SK-N-SH (cell line): ENCODE measurements at regions not wholly inside any gene's neighbourhood (a gene's known extent, or its start where the extent isn't known, plus 50 kb on each side); places are given as distances from the start of the nearest gene placed in this dataset.

ENCODE experiments used
- CTCF ChIA-PET: fragments of 300-600, 350-600 bp; formaldehyde crosslinking; extraction: SDS; loops from one replicate; lab custom pipeline; 2021; lab: Yijun Ruan, JAX
- POLR2A ChIA-PET: fragments of 350-600 bp; sonication (Branson Sonifier 250); formaldehyde crosslinking; extraction: SDS; loops from one replicate; lab custom pipeline; 2020; ENCODE audit warnings: antibody characterized with exemption, inconsistent platforms; lab: Yijun Ruan, JAX
- DNase-seq: peaks from one replicate; pipeline ENCODE4 v3.0.0; 2012
- H2AFZ ChIP-seq: fragments of 200-600 bp; sonication (generic); 2 replicates; pipeline ENCODE4 v1.8.1; 2016; ENCODE audit warnings: antibody characterized with exemption, mild to moderate bottlenecking, low read depth
- H3F3A ChIP-seq: fragments of 200-600 bp; sonication (generic); replicated peaks from 2 replicates; pipeline ENCODE3; 2016; ENCODE audit warnings: antibody characterized with exemption, mild to moderate bottlenecking; ENCODE audit not compliant: insufficient read depth
- H3K27ac ChIP-seq, 2 experiments: fragments of 200-500 bp in 1 of 2; fragments of 200-600 bp in 1 of 2; sonication (Bioruptor generic) in 1 of 2; sonication (generic), shearing (Covaris generic) in 1 of 2; 2 replicates each; pipeline versions ENCODE4 v1.5.1 to v1.6.1; 2014 to 2016; ENCODE audit warnings: low read depth in 2 of 2, inconsistent platforms in 1 of 2, low read length in 1 of 2, mild to moderate bottlenecking in 1 of 2, mixed read lengths in 1 of 2
- H3K27me3 ChIP-seq: fragments of 200-600 bp; sonication (generic), shearing (Covaris generic); 2 replicates; pipeline ENCODE4 v1.6.1; 2016; ENCODE audit warnings: mixed run types; ENCODE audit not compliant: insufficient read depth
- H3K36me3 ChIP-seq, 2 experiments: fragments of 200-500 bp in 1 of 2; fragments of 200-600 bp in 1 of 2; sonication (Bioruptor generic) in 1 of 2; sonication (generic) in 1 of 2; replicated peaks in 1 of 2; 2 replicates each; pipeline versions ENCODE3 to v1.5.1; 2014 to 2016; ENCODE audit warnings: low read length in 1 of 2, mild to moderate bottlenecking in 1 of 2; ENCODE audit not compliant: insufficient read depth in 2 of 2, control insufficient read depth in 1 of 2
- H3K4me1 ChIP-seq, 2 experiments: fragments of 200-500 bp in 1 of 2; fragments of 200-600 bp in 1 of 2; sonication (Bioruptor generic) in 1 of 2; sonication (generic), shearing (Covaris generic) in 1 of 2; 2 replicates each; pipeline versions ENCODE4 v1.5.1 to v1.6.1; 2014 to 2016; ENCODE audit warnings: low read depth in 1 of 2, low read length in 1 of 2, mixed run types in 1 of 2; ENCODE audit not compliant: insufficient read depth in 2 of 2, control insufficient read depth in 1 of 2
- H3K4me2 ChIP-seq: fragments of 200-600 bp; sonication (generic), shearing (Covaris generic); 2 replicates; pipeline ENCODE4 v1.6.1; 2017; ENCODE audit warnings: mixed run types
- H3K4me3 ChIP-seq, 2 experiments: fragments of 200-500 bp in 1 of 2; fragments of 200-600 bp in 1 of 2; sonication (Bioruptor generic) in 1 of 2; sonication (generic), shearing (Covaris generic) in 1 of 2; 2 replicates each; pipeline versions ENCODE4 v1.5.1 to v1.8.1; 2014 to 2016; ENCODE audit warnings: low read depth in 2 of 2, inconsistent platforms in 1 of 2, low read length in 1 of 2, mild to moderate bottlenecking in 1 of 2, mixed read lengths in 1 of 2, moderate library complexity in 1 of 2
- H3K79me2 ChIP-seq: fragments of 200-600 bp; sonication (generic); 2 replicates; pipeline ENCODE4 v1.8.1; 2017; ENCODE audit warnings: mild to moderate bottlenecking; ENCODE audit not compliant: insufficient read depth
- H3K9ac ChIP-seq: fragments of 200-600 bp; sonication (generic); 2 replicates; pipeline ENCODE4 v1.6.1; 2017; ENCODE audit warnings: mixed run types
- H3K9me2 ChIP-seq: fragments of 200-600 bp; sonication (generic); 2 replicates; pipeline ENCODE4 v1.6.1; 2017; ENCODE audit warnings: mixed run types
- H3K9me3 ChIP-seq: fragments of 200-600 bp; sonication (generic); 2 replicates; pipeline ENCODE4 v1.6.1; 2017; ENCODE audit warnings: mixed run types, mild to moderate bottlenecking, moderate library complexity
- H4K20me1 ChIP-seq: fragments of 200-600 bp; sonication (generic); 2 replicates; pipeline ENCODE4 v1.6.1; 2017; ENCODE audit warnings: mild to moderate bottlenecking, mixed run types; ENCODE audit not compliant: insufficient read depth
- ELF1 ChIP-seq: IDR thresholded peaks from 2 replicates; pipeline ENCODE4 v1.4.0; 2012
- EP300 ChIP-seq, 2 experiments: IDR thresholded peaks; 2 replicates each; pipeline versions ENCODE4 v1.4.0 to v1.6.1; 2012; ENCODE audit warnings: borderline replicate concordance in 1 of 2, low read depth in 1 of 2, low read length in 1 of 2
- FOSL2 ChIP-seq: IDR thresholded peaks from 2 replicates; pipeline ENCODE4 v1.4.0; 2012; ENCODE audit warnings: low read depth, mild to moderate bottlenecking, moderate library complexity, borderline replicate concordance
- FOXJ3 ChIP-seq: sonication (generic); formaldehyde crosslinking; IDR thresholded peaks from 2 replicates; pipeline ENCODE4 v1.5.1; 2020; ENCODE audit warnings: mild to moderate bottlenecking, missing genetic modification reagents
- NRF1 ChIP-seq: IDR thresholded peaks from 2 replicates; pipeline ENCODE4 v1.6.1; 2012; ENCODE audit warnings: low read depth, mild to moderate bottlenecking, low read length
- RAD21 ChIP-seq: IDR thresholded peaks from 2 replicates; pipeline ENCODE4 v1.6.1; 2012; ENCODE audit warnings: mild to moderate bottlenecking, low read length
- SIN3A ChIP-seq: IDR thresholded peaks from 2 replicates; pipeline ENCODE4 v1.6.1; 2012; ENCODE audit warnings: low read depth, mild to moderate bottlenecking, low read length, moderate library complexity, borderline replicate concordance
- YY1 ChIP-seq: IDR thresholded peaks from 2 replicates; pipeline ENCODE4 v1.4.0; 2012; ENCODE audit warnings: low read depth, mild to moderate bottlenecking
- WGBS: methylation state at CpG from one replicate; pipeline ENCODE4 v1.1.6; 2017; ENCODE audit warnings: low lambda C conversion rate; 5-methylcytosine and 5-hydroxymethylcytosine counted together
- TF ChIP-seq, protein P1 (sequence below): IDR thresholded peaks from 2 replicates; pipeline ENCODE4 v1.6.1; 2012; ENCODE audit warnings: mild to moderate bottlenecking, low read depth, low read length, moderate library complexity
- TF ChIP-seq, protein P2 (sequence below): IDR thresholded peaks from 2 replicates; pipeline ENCODE4 v1.4.0; 2012; ENCODE audit warnings: low read depth
- TF ChIP-seq, protein P3 (sequence below): fragments of 200-600 bp; sonication (generic); IDR thresholded peaks from 2 replicates; pipeline ENCODE4 v1.6.1; 2017; ENCODE audit warnings: antibody characterized with exemption, mild to moderate bottlenecking, moderate library complexity
- TF ChIP-seq, protein P4 (sequence below): fragments of 150-350 bp; IDR thresholded peaks from 2 replicates; pipeline ENCODE4 v1.6.1; 2017; ENCODE audit warnings: antibody characterized with exemption, low read length, low read depth, borderline replicate concordance

DNA sequence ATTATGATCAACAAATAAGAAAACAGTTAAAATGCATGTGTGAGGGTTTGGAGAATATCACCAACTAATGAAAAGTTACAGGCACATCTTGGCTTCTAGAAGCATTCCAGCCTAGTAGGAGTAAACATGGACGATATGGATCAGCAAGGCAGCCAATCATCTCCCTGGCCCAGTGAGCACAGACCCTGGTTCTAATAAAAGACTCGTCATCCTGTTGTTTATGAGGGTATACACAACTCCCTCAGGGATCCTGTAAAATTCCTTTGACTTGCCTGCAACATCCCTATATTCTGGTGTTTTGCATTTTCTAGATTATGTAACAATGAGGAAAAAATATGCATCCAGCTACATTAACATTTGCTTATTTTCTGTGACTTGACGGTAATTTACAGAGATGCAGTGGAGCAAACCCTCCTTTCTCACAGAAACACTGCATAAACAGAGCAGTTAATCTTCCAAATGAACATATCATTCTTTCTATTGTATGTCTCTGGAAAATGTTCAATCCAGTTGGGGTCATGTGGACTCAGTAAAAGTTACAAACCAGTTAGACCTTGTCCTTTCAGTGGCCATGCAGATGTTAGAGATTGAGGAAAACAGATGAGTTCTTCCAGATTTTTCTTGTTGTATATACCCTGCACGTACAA, 88.9 kb upstream of the NDP start:
- no peak overlapping the region for H2AFZ ChIP-seq
- H3K4me1 ChIP-seq: no peaks in the 10 kb centered on the region; a peak in 1 of 4 replicates
- no peak overlapping the region for H3K9ac ChIP-seq
- H3F3A ChIP-seq: no peaks in the 10 kb centered on the region
- H3K27ac ChIP-seq: no peak overlapping the region
- no peaks in the 10 kb centered on the region for H3K79me2 ChIP-seq
- TF ChIP-seq SIN3A (no peak), EP300 (IDR thresholded peaks at IDR 0.05; ENCODE audit: borderline replicate concordance in 1 of 2, low read depth in 1 of 2, low read length in 1 of 2) (no peak), RAD21 (no peak), FOSL2 (no peak), ELF1 (no peak)
- TF ChIP-seq, protein P1, sequence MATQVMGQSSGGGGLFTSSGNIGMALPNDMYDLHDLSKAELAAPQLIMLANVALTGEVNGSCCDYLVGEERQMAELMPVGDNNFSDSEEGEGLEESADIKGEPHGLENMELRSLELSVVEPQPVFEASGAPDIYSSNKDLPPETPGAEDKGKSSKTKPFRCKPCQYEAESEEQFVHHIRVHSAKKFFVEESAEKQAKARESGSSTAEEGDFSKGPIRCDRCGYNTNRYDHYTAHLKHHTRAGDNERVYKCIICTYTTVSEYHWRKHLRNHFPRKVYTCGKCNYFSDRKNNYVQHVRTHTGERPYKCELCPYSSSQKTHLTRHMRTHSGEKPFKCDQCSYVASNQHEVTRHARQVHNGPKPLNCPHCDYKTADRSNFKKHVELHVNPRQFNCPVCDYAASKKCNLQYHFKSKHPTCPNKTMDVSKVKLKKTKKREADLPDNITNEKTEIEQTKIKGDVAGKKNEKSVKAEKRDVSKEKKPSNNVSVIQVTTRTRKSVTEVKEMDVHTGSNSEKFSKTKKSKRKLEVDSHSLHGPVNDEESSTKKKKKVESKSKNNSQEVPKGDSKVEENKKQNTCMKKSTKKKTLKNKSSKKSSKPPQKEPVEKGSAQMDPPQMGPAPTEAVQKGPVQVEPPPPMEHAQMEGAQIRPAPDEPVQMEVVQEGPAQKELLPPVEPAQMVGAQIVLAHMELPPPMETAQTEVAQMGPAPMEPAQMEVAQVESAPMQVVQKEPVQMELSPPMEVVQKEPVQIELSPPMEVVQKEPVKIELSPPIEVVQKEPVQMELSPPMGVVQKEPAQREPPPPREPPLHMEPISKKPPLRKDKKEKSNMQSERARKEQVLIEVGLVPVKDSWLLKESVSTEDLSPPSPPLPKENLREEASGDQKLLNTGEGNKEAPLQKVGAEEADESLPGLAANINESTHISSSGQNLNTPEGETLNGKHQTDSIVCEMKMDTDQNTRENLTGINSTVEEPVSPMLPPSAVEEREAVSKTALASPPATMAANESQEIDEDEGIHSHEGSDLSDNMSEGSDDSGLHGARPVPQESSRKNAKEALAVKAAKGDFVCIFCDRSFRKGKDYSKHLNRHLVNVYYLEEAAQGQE: no peak
- TF ChIP-seq, protein P2, sequence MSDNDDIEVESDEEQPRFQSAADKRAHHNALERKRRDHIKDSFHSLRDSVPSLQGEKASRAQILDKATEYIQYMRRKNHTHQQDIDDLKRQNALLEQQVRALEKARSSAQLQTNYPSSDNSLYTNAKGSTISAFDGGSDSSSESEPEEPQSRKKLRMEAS: no peak
- no peaks in the 10 kb centered on the region for H3K9me2 ChIP-seq
- 23% methylated on average over 4 of the region's 4 CpGs for WGBS
- H3K4me3 ChIP-seq: no peak overlapping the region
- no peaks in the 10 kb centered on the region for H3K27me3 ChIP-seq
- H3K4me2 ChIP-seq: no peak overlapping the region
- H4K20me1 ChIP-seq: no peaks in the 10 kb centered on the region
- H3K36me3 ChIP-seq: no peaks in the 10 kb centered on the region
- no peak for DNase-seq
- ChIA-PET CTCF (no interaction called here), POLR2A (no interaction called here)
- no peaks in the 10 kb centered on the region for H3K9me3 ChIP-seq

DNA sequence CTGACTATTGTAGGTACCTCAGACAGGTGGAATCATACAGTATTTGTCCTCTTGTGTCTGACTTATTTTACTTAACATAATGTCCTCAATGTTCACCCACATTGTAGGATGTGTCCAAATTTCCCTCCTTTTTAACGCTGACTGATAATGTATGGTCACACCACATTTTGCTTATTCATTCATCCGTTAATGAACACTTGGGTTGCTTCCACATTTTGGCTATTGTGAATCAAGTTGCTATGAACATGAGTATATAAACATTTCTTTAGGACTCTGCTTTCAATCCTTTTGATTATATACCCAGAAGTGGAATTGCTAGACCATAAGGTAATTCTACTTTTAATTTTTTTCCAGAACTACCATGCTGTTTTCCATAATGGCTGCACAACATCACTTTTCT, 87.0 kb upstream of the NDP start:
- DNase-seq: no peak
- TF ChIP-seq, protein P3, sequence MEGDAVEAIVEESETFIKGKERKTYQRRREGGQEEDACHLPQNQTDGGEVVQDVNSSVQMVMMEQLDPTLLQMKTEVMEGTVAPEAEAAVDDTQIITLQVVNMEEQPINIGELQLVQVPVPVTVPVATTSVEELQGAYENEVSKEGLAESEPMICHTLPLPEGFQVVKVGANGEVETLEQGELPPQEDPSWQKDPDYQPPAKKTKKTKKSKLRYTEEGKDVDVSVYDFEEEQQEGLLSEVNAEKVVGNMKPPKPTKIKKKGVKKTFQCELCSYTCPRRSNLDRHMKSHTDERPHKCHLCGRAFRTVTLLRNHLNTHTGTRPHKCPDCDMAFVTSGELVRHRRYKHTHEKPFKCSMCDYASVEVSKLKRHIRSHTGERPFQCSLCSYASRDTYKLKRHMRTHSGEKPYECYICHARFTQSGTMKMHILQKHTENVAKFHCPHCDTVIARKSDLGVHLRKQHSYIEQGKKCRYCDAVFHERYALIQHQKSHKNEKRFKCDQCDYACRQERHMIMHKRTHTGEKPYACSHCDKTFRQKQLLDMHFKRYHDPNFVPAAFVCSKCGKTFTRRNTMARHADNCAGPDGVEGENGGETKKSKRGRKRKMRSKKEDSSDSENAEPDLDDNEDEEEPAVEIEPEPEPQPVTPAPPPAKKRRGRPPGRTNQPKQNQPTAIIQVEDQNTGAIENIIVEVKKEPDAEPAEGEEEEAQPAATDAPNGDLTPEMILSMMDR: no peak
- no peak for TF ChIP-seq YY1
- TF ChIP-seq, protein P1: no peak
- TF ChIP-seq ELF1: no peak
- TF ChIP-seq NRF1: no peak
- TF ChIP-seq, protein P4, sequence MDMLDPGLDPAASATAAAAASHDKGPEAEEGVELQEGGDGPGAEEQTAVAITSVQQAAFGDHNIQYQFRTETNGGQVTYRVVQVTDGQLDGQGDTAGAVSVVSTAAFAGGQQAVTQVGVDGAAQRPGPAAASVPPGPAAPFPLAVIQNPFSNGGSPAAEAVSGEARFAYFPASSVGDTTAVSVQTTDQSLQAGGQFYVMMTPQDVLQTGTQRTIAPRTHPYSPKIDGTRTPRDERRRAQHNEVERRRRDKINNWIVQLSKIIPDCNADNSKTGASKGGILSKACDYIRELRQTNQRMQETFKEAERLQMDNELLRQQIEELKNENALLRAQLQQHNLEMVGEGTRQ: no peak
- TF ChIP-seq FOXJ3 (CRISPR knock-in tag): no peak
- Histone ChIP-seq H3K4me1 (no peaks in the 10 kb centered on the region; a peak in 1 of 4 replicates), H3K9ac (no peak overlapping the region), H3K79me2 (no peaks in the 10 kb centered on the region), H3K4me2 (no peak overlapping the region), H2AFZ (no peak overlapping the region), H3F3A (no peaks in the 10 kb centered on the region), H3K36me3 (no peaks in the 10 kb centered on the region), H3K9me2 (no peaks in the 10 kb centered on the region), H3K9me3 (no peaks in the 10 kb centered on the region), H3K27ac (no peak overlapping the region), H3K4me3 (no peak overlapping the region), H3K27me3 (no peaks in the 10 kb centered on the region; the same call in 1 of the 2 replicates), H4K20me1 (no peaks in the 10 kb centered on the region)
- ChIA-PET CTCF (no interaction called here), POLR2A (no interaction called here)
- WGBS: 52% methylated on average over 2 of the region's 2 CpGs
